Trophoblast cell (in vitro differentiated cells and primary cell): ENCODE measurements at regions not wholly inside any gene's neighbourhood (a gene's known extent, or its start where the extent isn't known, plus 50 kb on each side); places are given as distances from the start of the nearest gene placed in this dataset.

Source experiments
- DNase-seq, 2 donors: peaks; one replicate each; pipeline ENCODE4 v3.0.0-alpha.2; 2016
- H2AFZ ChIP-seq: 2 replicates; pipeline ENCODE4 v1.6.1; 2013; ENCODE audit warnings: low read length, moderate library complexity, mild to moderate bottlenecking; ENCODE audit not compliant: insufficient read depth, poor library complexity
- H2AK5ac ChIP-seq: 2 replicates; pipeline ENCODE4 v1.6.1; 2013; ENCODE audit warnings: mild to moderate bottlenecking, low read length
- H2BK120ac ChIP-seq: 2 replicates; pipeline ENCODE4 v1.6.1; 2013; ENCODE audit warnings: low read length, mild to moderate bottlenecking, moderate library complexity; ENCODE audit not compliant: insufficient read depth, poor library complexity
- H2BK12ac ChIP-seq: 2 replicates; pipeline ENCODE4 v1.6.1; 2013; ENCODE audit warnings: mild to moderate bottlenecking, low read length, moderate library complexity
- H2BK5ac ChIP-seq: 2 replicates; pipeline ENCODE4 v1.6.1; 2013; ENCODE audit warnings: low read length, low read depth, moderate library complexity, mild to moderate bottlenecking; ENCODE audit not compliant: poor library complexity
- H3K14ac ChIP-seq: 2 replicates; pipeline ENCODE4 v1.6.1; 2013; ENCODE audit warnings: mild to moderate bottlenecking, low read length
- H3K18ac ChIP-seq: 2 replicates; pipeline ENCODE4 v1.6.1; 2013; ENCODE audit warnings: mild to moderate bottlenecking, low read length
- H3K23ac ChIP-seq: 2 replicates; pipeline ENCODE4 v1.6.1; 2013; ENCODE audit warnings: low read length
- H3K27ac ChIP-seq: 2 replicates; pipeline ENCODE4 v1.5.1; 2013; ENCODE audit warnings: low read depth, mild to moderate bottlenecking, inconsistent platforms, low read length, moderate library complexity
- H3K27me3 ChIP-seq: 2 replicates; pipeline ENCODE4 v1.6.1; 2013; ENCODE audit warnings: inconsistent platforms, mild to moderate bottlenecking, low read length, moderate library complexity; ENCODE audit not compliant: insufficient read depth
- H3K36me3 ChIP-seq, 2 experiments: 1 replicate in 1 of 2; 2 replicates in 1 of 2; pipeline ENCODE4 v1.6.1; 2013; ENCODE audit warnings: low read length in 2 of 2, mild to moderate bottlenecking in 2 of 2, moderate library complexity in 1 of 2; ENCODE audit not compliant: insufficient read depth in 2 of 2, control insufficient read depth in 1 of 2
- H3K4ac ChIP-seq: 2 replicates; pipeline ENCODE4 v1.6.1; 2013; ENCODE audit warnings: low read depth, mild to moderate bottlenecking, low read length, moderate library complexity
- H3K4me1 ChIP-seq, 2 experiments: 1 replicate in 1 of 2; 2 replicates in 1 of 2; pipeline ENCODE4 v1.6.1; 2013; ENCODE audit warnings: low read length in 2 of 2, mild to moderate bottlenecking in 2 of 2, moderate library complexity in 1 of 2; ENCODE audit not compliant: insufficient read depth in 2 of 2, control insufficient read depth in 1 of 2
- H3K4me2 ChIP-seq: 2 replicates; pipeline ENCODE4 v1.6.1; 2013; ENCODE audit warnings: inconsistent platforms, mild to moderate bottlenecking, low read length, moderate library complexity
- H3K4me3 ChIP-seq: 2 replicates; pipeline ENCODE4 v1.5.1; 2013; ENCODE audit warnings: mild to moderate bottlenecking, low read depth, low read length, inconsistent platforms
- H3K79me1 ChIP-seq: one replicate; pipeline ENCODE4 v1.6.1; 2013; ENCODE audit warnings: low read length
- H3K79me2 ChIP-seq: 2 replicates; pipeline ENCODE4 v1.6.1; 2013; ENCODE audit warnings: low read length, mild to moderate bottlenecking; ENCODE audit not compliant: control insufficient read depth, insufficient read depth, poor library complexity
- H3K9ac ChIP-seq: 2 replicates; pipeline ENCODE4 v1.6.1; 2013; ENCODE audit warnings: mild to moderate bottlenecking, low read length
- H3K9me3 ChIP-seq: 2 replicates; pipeline ENCODE4 v1.6.1; 2013; ENCODE audit warnings: low read depth, mild to moderate bottlenecking, control low read depth, inconsistent platforms, low read length; ENCODE audit not compliant: insufficient read depth
- H4K12ac ChIP-seq: 2 replicates; pipeline ENCODE4 v1.6.1; 2013; ENCODE audit warnings: low read depth, mild to moderate bottlenecking, low read length, moderate library complexity
- H4K8ac ChIP-seq: 2 replicates; pipeline ENCODE4 v1.6.1; 2013; ENCODE audit warnings: low read depth, mild to moderate bottlenecking, low read length, moderate library complexity
- H4K91ac ChIP-seq: one replicate; pipeline ENCODE4 v1.6.1; 2013; ENCODE audit warnings: low read depth, mild to moderate bottlenecking, low read length, moderate library complexity
- WGBS: extraction: QIAGEN DNeasy Blood & Tissue Kit; methylation state at CpG from one replicate; pipeline ENCODE4 v1.1.7; 2013; ENCODE audit warnings: missing lambda C conversion rate; ENCODE audit not compliant: insufficient read length, insufficient coverage; ENCODE audit errors: extremely low coverage; 5-methylcytosine and 5-hydroxymethylcytosine counted together

DNA sequence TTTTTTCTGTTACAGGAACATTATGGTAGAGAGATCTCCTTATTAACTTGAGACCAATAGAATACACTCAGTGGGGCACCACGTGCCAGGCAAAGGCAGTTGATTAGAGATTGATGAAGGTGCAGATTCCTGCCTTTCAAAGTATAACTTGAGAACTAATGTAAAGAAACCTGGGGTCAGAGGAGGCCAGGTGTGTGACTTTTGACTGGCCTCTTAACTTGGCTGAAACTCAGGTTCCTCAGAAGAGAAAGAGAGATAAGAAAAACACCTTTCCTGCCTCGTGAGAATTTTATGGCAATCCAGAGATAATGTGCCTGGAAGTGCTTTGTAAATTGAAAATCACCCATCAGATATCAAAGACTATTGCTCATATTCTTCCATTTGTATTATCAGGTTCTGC is 110.7 kb upstream of the GZMB start:
- H2BK12ac ChIP-seq: no peak overlapping the region
- no peak overlapping the region for H2AK5ac ChIP-seq
- no peak overlapping the region for H2AFZ ChIP-seq
- H3K9me3 ChIP-seq: no peaks in the 10 kb centered on the region
- no peak overlapping the region for H3K14ac ChIP-seq
- no peak overlapping the region for H3K23ac ChIP-seq
- WGBS: no CpG with 5 or more reads among the region's 2 CpGs
- no peak overlapping the region for H3K27ac ChIP-seq
- H3K27me3 ChIP-seq: no peaks in the 10 kb centered on the region
- no peaks in the 10 kb centered on the region for H3K4me1 ChIP-seq
- no peak overlapping the region for H4K8ac ChIP-seq
- H3K36me3 ChIP-seq: no peaks in the 10 kb centered on the region
- H3K79me2 ChIP-seq: no peaks in the 10 kb centered on the region
- no peak overlapping the region for H4K91ac ChIP-seq
- no peak overlapping the region for H2BK120ac ChIP-seq
- no peak overlapping the region for H3K4me2 ChIP-seq
- H2BK5ac ChIP-seq: no peak overlapping the region
- no peak overlapping the region for H4K12ac ChIP-seq
- no peak overlapping the region for H3K4me3 ChIP-seq
- no peak overlapping the region for H3K9ac ChIP-seq
- no peak for DNase-seq
- H3K4ac ChIP-seq: no peak overlapping the region
- H3K18ac ChIP-seq: no peak overlapping the region
- no peaks in the 10 kb centered on the region for H3K79me1 ChIP-seq

GRCh38 chr14:24741871-24742270 is 107.9 kb upstream of the GZMB start:
- H3K4me3 ChIP-seq: no peak overlapping the region
- H4K91ac ChIP-seq: no peak overlapping the region
- no peak overlapping the region for H3K27ac ChIP-seq
- H2BK5ac ChIP-seq: no peak overlapping the region
- H3K36me3 ChIP-seq: no peaks in the 10 kb centered on the region
- H3K9ac ChIP-seq: no peak overlapping the region
- H3K9me3 ChIP-seq: no peaks in the 10 kb centered on the region
- H2AK5ac ChIP-seq: no peak overlapping the region
- peak in 1 of 2 donors; percentile 11 for DNase-seq
- H3K27me3 ChIP-seq: no peaks in the 10 kb centered on the region
- no peak overlapping the region for H3K18ac ChIP-seq
- H3K4me2 ChIP-seq: no peak overlapping the region
- H4K8ac ChIP-seq: no peak overlapping the region
- H3K23ac ChIP-seq: no peak overlapping the region
- H4K12ac ChIP-seq: no peak overlapping the region
- WGBS: no CpG with 5 or more reads among the region's 2 CpGs
- H2BK120ac ChIP-seq: no peak overlapping the region
- H3K79me2 ChIP-seq: no peaks in the 10 kb centered on the region
- no peak overlapping the region for H2BK12ac ChIP-seq
- H3K4me1 ChIP-seq: no peaks in the 10 kb centered on the region
- H3K14ac ChIP-seq: no peak overlapping the region
- no peak overlapping the region for H2AFZ ChIP-seq
- no peak overlapping the region for H3K4ac ChIP-seq
- no peaks in the 10 kb centered on the region for H3K79me1 ChIP-seq

- H2BK120ac ChIP-seq: no peak overlapping the region
- no peak overlapping the region for H3K4me3 ChIP-seq
- H2AFZ ChIP-seq: no peak overlapping the region
- no peaks in the 10 kb centered on the region for H3K36me3 ChIP-seq
- no peak overlapping the region for H3K18ac ChIP-seq
- H2BK5ac ChIP-seq: no peak overlapping the region
- H3K23ac ChIP-seq: no peak overlapping the region
- no peak overlapping the region for H4K8ac ChIP-seq
- no peak overlapping the region for H2BK12ac ChIP-seq
- H3K9me3 ChIP-seq: no peaks in the 10 kb centered on the region
- H4K91ac ChIP-seq: no peak overlapping the region
- H3K4ac ChIP-seq: no peak overlapping the region
- no peaks in the 10 kb centered on the region for H3K79me2 ChIP-seq
- H3K4me2 ChIP-seq: no peak overlapping the region
- H3K9ac ChIP-seq: no peak overlapping the region
- no peak overlapping the region for H3K14ac ChIP-seq
- no CpG with 5 or more reads among the region's 1 CpG for WGBS
- no peak overlapping the region for H4K12ac ChIP-seq
- H3K27me3 ChIP-seq: no peaks in the 10 kb centered on the region
- H3K4me1 ChIP-seq: no peaks in the 10 kb centered on the region
- no peak for DNase-seq
- H3K27ac ChIP-seq: no peak overlapping the region
- no peak overlapping the region for H2AK5ac ChIP-seq
- no peaks in the 10 kb centered on the region for H3K79me1 ChIP-seq
These were observed 102.1 kb upstream of the GZMB start for GRCh38 chr14:24735984-24736630.

GRCh38 chr14:24734917-24735500 is 101.0 kb upstream of the GZMB start:
- Histone ChIP-seq H4K8ac (no peak overlapping the region), H3K27ac (no peak overlapping the region), H2AK5ac (no peak overlapping the region), H3K36me3 (no peaks in the 10 kb centered on the region), H3K14ac (no peak overlapping the region), H2AFZ (no peak overlapping the region), H2BK12ac (no peak overlapping the region), H3K27me3 (no peaks in the 10 kb centered on the region), H3K9me3 (no peaks in the 10 kb centered on the region), H3K23ac (no peak overlapping the region), H4K91ac (no peak overlapping the region), H3K4ac (no peak overlapping the region), H2BK5ac (no peak overlapping the region), H2BK120ac (no peak overlapping the region), H3K4me2 (no peak overlapping the region), H3K9ac (no peak overlapping the region), H3K79me2 (no peaks in the 10 kb centered on the region), H3K4me1 (no peaks in the 10 kb centered on the region), H4K12ac (no peak overlapping the region), H3K18ac (no peak overlapping the region), H3K4me3 (no peak overlapping the region), H3K79me1 (no peaks in the 10 kb centered on the region)
- DNase-seq: peak in 1 of 2 donors; percentile 49
- WGBS: no CpG with 5 or more reads among the region's 9 CpGs
